ENCODE measurements at regions not wholly inside any gene's neighbourhood (a gene's known extent, or its start where the extent isn't known, plus 50 kb on each side); places are given as distances from the start of the nearest gene placed in this dataset.

- DNase-seq: no peak
These were observed 51.7 kb upstream of the POU3F1 start for GRCh38 chr1:38098101-38098847.

DNA sequence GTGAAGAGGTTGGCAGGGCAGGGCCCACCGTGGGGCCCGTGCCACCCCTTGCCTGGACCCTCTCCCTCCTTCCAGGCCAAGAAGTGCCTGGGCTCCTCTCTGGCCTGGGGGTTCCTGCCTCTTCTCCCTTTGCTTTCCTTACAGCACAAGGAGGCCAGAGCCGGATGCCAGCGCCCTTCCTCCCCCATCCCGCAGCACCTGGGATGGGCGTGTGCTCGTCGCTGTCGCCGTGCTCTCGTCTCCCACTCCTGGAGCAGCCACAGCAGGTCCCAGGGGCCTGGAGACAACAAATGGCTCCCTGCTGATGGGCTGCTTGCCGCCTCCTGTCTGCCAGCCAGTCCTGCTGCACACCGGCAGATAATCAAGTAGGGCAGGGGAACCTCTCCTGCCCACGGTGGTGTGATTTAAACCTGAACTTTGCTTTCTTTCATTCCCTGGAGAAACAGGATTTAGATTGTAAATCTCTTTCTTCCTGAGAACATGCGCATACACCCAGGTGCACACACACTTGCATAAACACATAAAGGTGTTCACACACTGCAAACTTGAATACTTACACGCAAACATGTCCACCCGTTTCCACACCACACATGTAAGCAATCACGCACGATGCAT lies 50.8 kb upstream of the POU3F1 start:
- no peak for DNase-seq

Measured in suppressor macrophage (primary cell).